SK-N-SH (cell line): ENCODE measurements at regions not wholly inside any gene's neighbourhood (a gene's known extent, or its start where the extent isn't known, plus 50 kb on each side); places are given as distances from the start of the nearest gene placed in this dataset.
"Not testable (repeated sequence)": the region's sequence is repeated elsewhere in the genome, so short reads cannot be mapped to it uniquely, and the experiment has no call there.

ENCODE experiments used
- CTCF ChIA-PET: fragments of 300-600, 350-600 bp; formaldehyde crosslinking; extraction: SDS; loops from one replicate; lab custom pipeline; 2021; lab: Yijun Ruan, JAX
- POLR2A ChIA-PET: fragments of 350-600 bp; sonication (Branson Sonifier 250); formaldehyde crosslinking; extraction: SDS; loops from one replicate; lab custom pipeline; 2020; ENCODE audit warnings: antibody characterized with exemption, inconsistent platforms; lab: Yijun Ruan, JAX
- DNase-seq: peaks from one replicate; pipeline ENCODE4 v3.0.0; 2012
- H2AFZ ChIP-seq: fragments of 200-600 bp; sonication (generic); 2 replicates; pipeline ENCODE4 v1.8.1; 2016; ENCODE audit warnings: antibody characterized with exemption, mild to moderate bottlenecking, low read depth
- H3F3A ChIP-seq: fragments of 200-600 bp; sonication (generic); replicated peaks from 2 replicates; pipeline ENCODE3; 2016; ENCODE audit warnings: antibody characterized with exemption, mild to moderate bottlenecking; ENCODE audit not compliant: insufficient read depth
- H3K27ac ChIP-seq, 2 experiments: fragments of 200-500 bp in 1 of 2; fragments of 200-600 bp in 1 of 2; sonication (Bioruptor generic) in 1 of 2; sonication (generic), shearing (Covaris generic) in 1 of 2; 2 replicates each; pipeline versions ENCODE4 v1.5.1 to v1.6.1; 2014 to 2016; ENCODE audit warnings: low read depth in 2 of 2, inconsistent platforms in 1 of 2, low read length in 1 of 2, mild to moderate bottlenecking in 1 of 2, mixed read lengths in 1 of 2
- H3K27me3 ChIP-seq: fragments of 200-600 bp; sonication (generic), shearing (Covaris generic); 2 replicates; pipeline ENCODE4 v1.6.1; 2016; ENCODE audit warnings: mixed run types; ENCODE audit not compliant: insufficient read depth
- H3K36me3 ChIP-seq, 2 experiments: fragments of 200-500 bp in 1 of 2; fragments of 200-600 bp in 1 of 2; sonication (Bioruptor generic) in 1 of 2; sonication (generic) in 1 of 2; replicated peaks in 1 of 2; 2 replicates each; pipeline versions ENCODE3 to v1.5.1; 2014 to 2016; ENCODE audit warnings: low read length in 1 of 2, mild to moderate bottlenecking in 1 of 2; ENCODE audit not compliant: insufficient read depth in 2 of 2, control insufficient read depth in 1 of 2
- H3K4me1 ChIP-seq, 2 experiments: fragments of 200-500 bp in 1 of 2; fragments of 200-600 bp in 1 of 2; sonication (Bioruptor generic) in 1 of 2; sonication (generic), shearing (Covaris generic) in 1 of 2; 2 replicates each; pipeline versions ENCODE4 v1.5.1 to v1.6.1; 2014 to 2016; ENCODE audit warnings: low read depth in 1 of 2, low read length in 1 of 2, mixed run types in 1 of 2; ENCODE audit not compliant: insufficient read depth in 2 of 2, control insufficient read depth in 1 of 2
- H3K4me2 ChIP-seq: fragments of 200-600 bp; sonication (generic), shearing (Covaris generic); 2 replicates; pipeline ENCODE4 v1.6.1; 2017; ENCODE audit warnings: mixed run types
- H3K4me3 ChIP-seq, 2 experiments: fragments of 200-500 bp in 1 of 2; fragments of 200-600 bp in 1 of 2; sonication (Bioruptor generic) in 1 of 2; sonication (generic), shearing (Covaris generic) in 1 of 2; 2 replicates each; pipeline versions ENCODE4 v1.5.1 to v1.8.1; 2014 to 2016; ENCODE audit warnings: low read depth in 2 of 2, inconsistent platforms in 1 of 2, low read length in 1 of 2, mild to moderate bottlenecking in 1 of 2, mixed read lengths in 1 of 2, moderate library complexity in 1 of 2
- H3K79me2 ChIP-seq: fragments of 200-600 bp; sonication (generic); 2 replicates; pipeline ENCODE4 v1.8.1; 2017; ENCODE audit warnings: mild to moderate bottlenecking; ENCODE audit not compliant: insufficient read depth
- H3K9ac ChIP-seq: fragments of 200-600 bp; sonication (generic); 2 replicates; pipeline ENCODE4 v1.6.1; 2017; ENCODE audit warnings: mixed run types
- H3K9me2 ChIP-seq: fragments of 200-600 bp; sonication (generic); 2 replicates; pipeline ENCODE4 v1.6.1; 2017; ENCODE audit warnings: mixed run types
- H3K9me3 ChIP-seq: fragments of 200-600 bp; sonication (generic); 2 replicates; pipeline ENCODE4 v1.6.1; 2017; ENCODE audit warnings: mixed run types, mild to moderate bottlenecking, moderate library complexity
- H4K20me1 ChIP-seq: fragments of 200-600 bp; sonication (generic); 2 replicates; pipeline ENCODE4 v1.6.1; 2017; ENCODE audit warnings: mild to moderate bottlenecking, mixed run types; ENCODE audit not compliant: insufficient read depth
- EZH2phosphoT487 ChIP-seq: fragments of 200-600 bp; sonication (generic); IDR thresholded peaks from 2 replicates; pipeline ENCODE4 v1.6.1; 2017; ENCODE audit warnings: low read depth, mixed run types, mild to moderate bottlenecking, antibody characterized with exemption, moderate library complexity, borderline replicate concordance
- MEF2A ChIP-seq: IDR thresholded peaks from 2 replicates; pipeline ENCODE4 v1.4.0; 2012; ENCODE audit warnings: low read depth, borderline replicate concordance
- NRF1 ChIP-seq: IDR thresholded peaks from 2 replicates; pipeline ENCODE4 v1.6.1; 2012; ENCODE audit warnings: low read depth, mild to moderate bottlenecking, low read length
- RAD21 ChIP-seq: IDR thresholded peaks from 2 replicates; pipeline ENCODE4 v1.6.1; 2012; ENCODE audit warnings: mild to moderate bottlenecking, low read length
- TCF12 ChIP-seq: IDR thresholded peaks from 2 replicates; pipeline ENCODE4 v1.4.0; 2012
- TEAD4 ChIP-seq: IDR thresholded peaks from 2 replicates; pipeline ENCODE4 v1.4.0; 2012; ENCODE audit warnings: mild to moderate bottlenecking, borderline replicate concordance; ENCODE audit not compliant: insufficient read depth
- WGBS: methylation state at CpG from one replicate; pipeline ENCODE4 v1.1.6; 2017; ENCODE audit warnings: low lambda C conversion rate; 5-methylcytosine and 5-hydroxymethylcytosine counted together
- TF ChIP-seq, protein P1 (sequence below): IDR thresholded peaks from 2 replicates; pipeline ENCODE4 v1.4.0; 2012; ENCODE audit warnings: low read depth, borderline replicate concordance
- TF ChIP-seq, protein P2 (sequence below): IDR thresholded peaks from 2 replicates; pipeline ENCODE4 v1.4.0; 2012; ENCODE audit warnings: low read depth
- TF ChIP-seq, protein P3 (sequence below): IDR thresholded peaks from 2 replicates; pipeline ENCODE4 v1.6.1; 2012; ENCODE audit warnings: mild to moderate bottlenecking, low read depth, low read length, moderate library complexity

DNA sequence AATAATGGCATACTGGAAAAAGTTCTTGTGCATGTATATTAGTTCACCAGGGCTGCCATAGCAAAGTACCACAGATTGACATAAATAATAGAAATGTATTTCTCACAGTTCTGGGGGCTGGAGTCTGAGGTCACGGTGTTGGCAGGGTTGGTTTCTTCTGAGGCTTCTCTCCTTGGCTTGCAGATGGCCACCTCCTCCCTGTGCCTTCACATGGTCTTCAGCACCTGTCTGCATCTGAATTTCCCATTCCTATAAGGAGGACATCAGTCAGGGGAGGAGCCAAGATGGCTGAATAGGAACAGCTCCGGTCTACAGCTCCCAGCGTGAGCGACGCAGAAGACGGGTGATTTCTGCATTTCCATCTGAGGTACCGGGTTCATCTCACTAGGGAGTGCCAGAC lies 70.0 kb downstream of the MAFB start:
- H3K4me1 ChIP-seq, DNase-seq, H3K9me3 ChIP-seq, H3F3A ChIP-seq, H3K27me3 ChIP-seq, H4K20me1 ChIP-seq, POLR2A ChIA-PET, H3K9ac ChIP-seq, H3K9me2 ChIP-seq, CTCF ChIA-PET, H2AFZ ChIP-seq, H3K36me3 ChIP-seq, H3K4me2 ChIP-seq, H3K27ac ChIP-seq, H3K79me2 ChIP-seq, H3K4me3 ChIP-seq: not testable (repeated sequence)
- 74% methylated on average over 6 of the region's 7 CpGs for whole genome bisulfite sequencing

DNA sequence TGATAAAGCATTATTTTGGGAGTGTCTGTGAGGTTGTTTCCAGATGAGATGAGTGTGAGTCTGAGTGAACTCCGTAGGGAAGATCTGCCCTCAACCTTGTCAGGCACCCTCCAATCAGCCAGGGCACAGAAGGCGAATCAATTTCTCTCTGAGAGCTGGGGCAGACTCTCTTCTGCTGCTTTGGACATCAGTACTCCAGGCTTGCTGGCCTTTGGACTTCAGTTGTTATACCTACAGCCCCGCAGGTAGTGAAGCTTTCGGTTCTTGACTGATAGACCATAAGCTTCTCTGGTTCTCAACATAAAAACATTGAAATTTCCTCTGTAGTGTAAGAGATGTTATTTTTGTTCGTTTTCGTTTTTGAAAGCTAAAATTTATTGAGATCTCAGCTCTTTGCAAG lies 71.4 kb downstream of the MAFB start:
- H3K27ac ChIP-seq = no peak overlapping the region
- H3K4me2 ChIP-seq = no peak overlapping the region
- H3K27me3 ChIP-seq = no peaks in the 10 kb centered on the region
- no peaks in the 10 kb centered on the region for H4K20me1 ChIP-seq
- CTCF ChIA-PET = no interaction called here
- no peaks in the 10 kb centered on the region for H3K79me2 ChIP-seq
- no peaks in the 10 kb centered on the region for H3K36me3 ChIP-seq
- no peak for DNase-seq
- H3K9me3 ChIP-seq = no peaks in the 10 kb centered on the region
- H3K9me2 ChIP-seq = no peaks in the 10 kb centered on the region
- H3F3A ChIP-seq = no peaks in the 10 kb centered on the region
- no peak for TF ChIP-seq EZH2phosphoT487
- TF ChIP-seq, protein P1, sequence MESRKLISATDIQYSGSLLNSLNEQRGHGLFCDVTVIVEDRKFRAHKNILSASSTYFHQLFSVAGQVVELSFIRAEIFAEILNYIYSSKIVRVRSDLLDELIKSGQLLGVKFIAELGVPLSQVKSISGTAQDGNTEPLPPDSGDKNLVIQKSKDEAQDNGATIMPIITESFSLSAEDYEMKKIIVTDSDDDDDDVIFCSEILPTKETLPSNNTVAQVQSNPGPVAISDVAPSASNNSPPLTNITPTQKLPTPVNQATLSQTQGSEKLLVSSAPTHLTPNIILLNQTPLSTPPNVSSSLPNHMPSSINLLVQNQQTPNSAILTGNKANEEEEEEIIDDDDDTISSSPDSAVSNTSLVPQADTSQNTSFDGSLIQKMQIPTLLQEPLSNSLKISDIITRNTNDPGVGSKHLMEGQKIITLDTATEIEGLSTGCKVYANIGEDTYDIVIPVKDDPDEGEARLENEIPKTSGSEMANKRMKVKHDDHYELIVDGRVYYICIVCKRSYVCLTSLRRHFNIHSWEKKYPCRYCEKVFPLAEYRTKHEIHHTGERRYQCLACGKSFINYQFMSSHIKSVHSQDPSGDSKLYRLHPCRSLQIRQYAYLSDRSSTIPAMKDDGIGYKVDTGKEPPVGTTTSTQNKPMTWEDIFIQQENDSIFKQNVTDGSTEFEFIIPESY = no peak
- no peak for TF ChIP-seq TEAD4
- TF ChIP-seq, protein P2, sequence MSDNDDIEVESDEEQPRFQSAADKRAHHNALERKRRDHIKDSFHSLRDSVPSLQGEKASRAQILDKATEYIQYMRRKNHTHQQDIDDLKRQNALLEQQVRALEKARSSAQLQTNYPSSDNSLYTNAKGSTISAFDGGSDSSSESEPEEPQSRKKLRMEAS = no peak
- TF ChIP-seq MEF2A = no peak
- no peak for TF ChIP-seq RAD21
- TF ChIP-seq, all 33 proteins: peak for 0
- H3K9ac ChIP-seq = no peak overlapping the region
- H3K4me3 ChIP-seq = no peak overlapping the region
- H2AFZ ChIP-seq = no peak overlapping the region
- POLR2A ChIA-PET = no interaction called here
- 17% methylated on average over 6 of the region's 6 CpGs for WGBS
- H3K4me1 ChIP-seq = no peaks in the 10 kb centered on the region

DNA sequence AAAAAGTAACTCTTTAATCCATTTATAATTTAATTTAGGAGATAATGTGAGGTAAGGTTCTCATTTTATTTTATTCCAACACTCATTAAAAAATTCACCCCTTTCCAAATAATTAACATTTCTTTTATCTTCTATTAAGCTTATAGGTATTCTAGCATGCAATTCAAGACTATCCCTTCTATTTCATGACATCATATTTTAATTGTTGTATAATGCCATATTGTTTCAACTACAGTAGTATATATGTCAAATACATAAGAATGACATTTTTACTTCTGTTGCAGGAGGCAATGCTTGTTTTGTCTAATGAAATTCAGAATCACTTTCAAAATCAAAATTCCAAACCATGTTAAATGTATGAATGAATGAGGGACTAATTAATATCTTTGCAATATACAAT lies 76.2 kb downstream of the MAFB start:
- H3K9me2 ChIP-seq = no peaks in the 10 kb centered on the region
- no peaks in the 10 kb centered on the region for H3K9me3 ChIP-seq
- H3K4me1 ChIP-seq = no peaks in the 10 kb centered on the region
- H3K9ac ChIP-seq = no peak overlapping the region
- DNase-seq = no peak
- no peaks in the 10 kb centered on the region for H3K27me3 ChIP-seq
- POLR2A ChIA-PET = no interaction called here
- H4K20me1 ChIP-seq = no peaks in the 10 kb centered on the region
- no peak overlapping the region for H2AFZ ChIP-seq
- CTCF ChIA-PET = no interaction called here
- no peak overlapping the region for H3K4me2 ChIP-seq
- H3F3A ChIP-seq = no peaks in the 10 kb centered on the region
- H3K36me3 ChIP-seq = no peaks in the 10 kb centered on the region
- H3K79me2 ChIP-seq = no peaks in the 10 kb centered on the region
- H3K4me3 ChIP-seq = no peak overlapping the region
- TF ChIP-seq, protein P3, sequence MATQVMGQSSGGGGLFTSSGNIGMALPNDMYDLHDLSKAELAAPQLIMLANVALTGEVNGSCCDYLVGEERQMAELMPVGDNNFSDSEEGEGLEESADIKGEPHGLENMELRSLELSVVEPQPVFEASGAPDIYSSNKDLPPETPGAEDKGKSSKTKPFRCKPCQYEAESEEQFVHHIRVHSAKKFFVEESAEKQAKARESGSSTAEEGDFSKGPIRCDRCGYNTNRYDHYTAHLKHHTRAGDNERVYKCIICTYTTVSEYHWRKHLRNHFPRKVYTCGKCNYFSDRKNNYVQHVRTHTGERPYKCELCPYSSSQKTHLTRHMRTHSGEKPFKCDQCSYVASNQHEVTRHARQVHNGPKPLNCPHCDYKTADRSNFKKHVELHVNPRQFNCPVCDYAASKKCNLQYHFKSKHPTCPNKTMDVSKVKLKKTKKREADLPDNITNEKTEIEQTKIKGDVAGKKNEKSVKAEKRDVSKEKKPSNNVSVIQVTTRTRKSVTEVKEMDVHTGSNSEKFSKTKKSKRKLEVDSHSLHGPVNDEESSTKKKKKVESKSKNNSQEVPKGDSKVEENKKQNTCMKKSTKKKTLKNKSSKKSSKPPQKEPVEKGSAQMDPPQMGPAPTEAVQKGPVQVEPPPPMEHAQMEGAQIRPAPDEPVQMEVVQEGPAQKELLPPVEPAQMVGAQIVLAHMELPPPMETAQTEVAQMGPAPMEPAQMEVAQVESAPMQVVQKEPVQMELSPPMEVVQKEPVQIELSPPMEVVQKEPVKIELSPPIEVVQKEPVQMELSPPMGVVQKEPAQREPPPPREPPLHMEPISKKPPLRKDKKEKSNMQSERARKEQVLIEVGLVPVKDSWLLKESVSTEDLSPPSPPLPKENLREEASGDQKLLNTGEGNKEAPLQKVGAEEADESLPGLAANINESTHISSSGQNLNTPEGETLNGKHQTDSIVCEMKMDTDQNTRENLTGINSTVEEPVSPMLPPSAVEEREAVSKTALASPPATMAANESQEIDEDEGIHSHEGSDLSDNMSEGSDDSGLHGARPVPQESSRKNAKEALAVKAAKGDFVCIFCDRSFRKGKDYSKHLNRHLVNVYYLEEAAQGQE = no peak
- TF ChIP-seq NRF1 (no peak), TCF12 (no peak)
- TF ChIP-seq, all 33 proteins: peak for 0
- H3K27ac ChIP-seq = no peak overlapping the region
